IMR-90 (cell line): ENCODE measurements at regions not wholly inside any gene's neighbourhood (a gene's known extent, or its start where the extent isn't known, plus 50 kb on each side); places are given as distances from the start of the nearest gene placed in this dataset.

Experiments
- ATAC-seq: fragments of 200-7000 bp; cut with Tn5 transposase; 2 replicates; pipeline ENCODE4 v1.9.1; 2020; ENCODE audit warnings: low read depth, mild to moderate bottlenecking, moderate library complexity
- BruUV-seq: library from RNA; stranded (reverse); fragments of 400-500 nt; replicated peaks from 2 replicates; lab custom pipeline; 2021; lab: Mats Ljungman, UMichigan
- CTCF ChIA-PET: fragments of 300-600 bp; formaldehyde crosslinking; extraction: SDS; loops from one replicate; lab custom pipeline; 2021; ENCODE audit warnings: antibody characterized with exemption; lab: Yijun Ruan, JAX
- POLR2A ChIA-PET: fragments of 300-600 bp; sonication (Branson Sonifier 250); formaldehyde crosslinking; loops from one replicate; lab custom pipeline; 2022; ENCODE audit warnings: antibody characterized with exemption; ENCODE audit not compliant: unreplicated experiment; lab: Charles Lee
- DNase-seq: peaks from one replicate; pipeline ENCODE4 v3.0.0; 2013
- H2AFZ ChIP-seq: replicated peaks from 2 replicates; pipeline ENCODE3; 2013; ENCODE audit warnings: low read length, mild to moderate bottlenecking; ENCODE audit not compliant: poor library complexity
- H2AK5ac ChIP-seq: 2 replicates; pipeline ENCODE4 v1.6.1; 2013; ENCODE audit warnings: low read depth, low read length, inconsistent platforms
- H2AK9ac ChIP-seq: replicated peaks from 2 replicates; pipeline ENCODE3; 2013; ENCODE audit warnings: mild to moderate bottlenecking, low read depth, low read length, moderate library complexity; ENCODE audit not compliant: poor library complexity
- H2BK120ac ChIP-seq: 2 replicates; pipeline ENCODE4 v1.6.1; 2013; ENCODE audit warnings: low read depth, low read length, inconsistent platforms
- H2BK15ac ChIP-seq: 3 replicates; pipeline ENCODE4 v1.6.1; 2013; ENCODE audit warnings: low read depth, low read length, inconsistent platforms
- H2BK20ac ChIP-seq: 2 replicates; pipeline ENCODE4 v1.6.1; 2013; ENCODE audit warnings: low read depth, mild to moderate bottlenecking, inconsistent platforms, low read length, moderate library complexity
- H2BK5ac ChIP-seq: 2 replicates; pipeline ENCODE4 v1.6.1; 2013; ENCODE audit warnings: mild to moderate bottlenecking, low read depth, low read length, inconsistent platforms; ENCODE audit not compliant: poor library complexity, severe bottlenecking
- H3K14ac ChIP-seq: replicated peaks from 2 replicates; pipeline ENCODE4 v1.6.1; 2013; ENCODE audit warnings: low read depth, low read length, inconsistent platforms
- H3K18ac ChIP-seq: 2 replicates; pipeline ENCODE4 v1.6.1; 2013; ENCODE audit warnings: low read depth, low read length, control low read depth
- H3K23ac ChIP-seq: 2 replicates; pipeline ENCODE4 v1.6.1; 2013; ENCODE audit warnings: low read depth, low read length, inconsistent platforms
- H3K27ac ChIP-seq: 2 replicates; pipeline ENCODE4 v1.5.1; 2013; ENCODE audit warnings: mild to moderate bottlenecking, control low read depth, low read length; ENCODE audit not compliant: insufficient read depth
- H3K27me3 ChIP-seq: 2 replicates; pipeline ENCODE4 v1.6.1; 2013; ENCODE audit warnings: low read length; ENCODE audit not compliant: control insufficient read depth, insufficient read depth
- H3K36me3 ChIP-seq: 2 replicates; pipeline ENCODE4 v1.6.1; 2013; ENCODE audit warnings: low read length, mixed read lengths; ENCODE audit not compliant: control insufficient read depth, insufficient read depth
- H3K4ac ChIP-seq: 2 replicates; pipeline ENCODE4 v1.6.1; 2013; ENCODE audit warnings: low read depth, low read length, inconsistent platforms
- H3K4me1 ChIP-seq: 2 replicates; pipeline ENCODE4 v1.6.1; 2013; ENCODE audit warnings: low read length, mixed read lengths; ENCODE audit not compliant: control insufficient read depth, insufficient read depth
- H3K4me2 ChIP-seq: 2 replicates; pipeline ENCODE4 v1.6.1; 2013; ENCODE audit warnings: low read depth, mild to moderate bottlenecking, control low read depth, low read length, moderate library complexity
- H3K4me3 ChIP-seq: 2 replicates; pipeline ENCODE4 v1.5.1; 2013; ENCODE audit warnings: low read depth, mild to moderate bottlenecking, control low read depth, low read length, moderate library complexity; ENCODE audit not compliant: insufficient read depth
- H3K56ac ChIP-seq: 2 replicates; pipeline ENCODE4 v1.6.1; 2013; ENCODE audit warnings: low read length, inconsistent platforms; ENCODE audit not compliant: insufficient read depth; ENCODE audit errors: extremely low read depth
- H3K79me1 ChIP-seq, 2 experiments: 2 replicates each; pipeline ENCODE4 v1.6.1; 2013; ENCODE audit warnings: low read length in 2 of 2, inconsistent platforms in 1 of 2, low read depth in 1 of 2
- H3K9ac ChIP-seq: 2 replicates; pipeline ENCODE4 v1.6.1; 2013; ENCODE audit warnings: low read depth, low read length, control low read depth
- H3K9me1 ChIP-seq: 2 replicates; pipeline ENCODE4 v1.6.1; 2013; ENCODE audit warnings: low read length, inconsistent platforms; ENCODE audit not compliant: insufficient read depth
- H3K9me3 ChIP-seq: 2 replicates; pipeline ENCODE4 v1.6.1; 2013; ENCODE audit warnings: low read length; ENCODE audit not compliant: control insufficient read depth, insufficient read depth
- H4K20me1 ChIP-seq: 2 replicates; pipeline ENCODE4 v1.6.1; 2013; ENCODE audit warnings: low read length, inconsistent platforms; ENCODE audit not compliant: insufficient read depth
- H4K5ac ChIP-seq: 2 replicates; pipeline ENCODE4 v1.6.1; 2013; ENCODE audit warnings: mild to moderate bottlenecking, low read depth, low read length, control low read depth
- H4K8ac ChIP-seq, 2 experiments: 2 replicates each; pipeline ENCODE4 v1.6.1; 2013; ENCODE audit warnings: low read depth in 2 of 2, low read length in 2 of 2, control low read depth in 1 of 2, inconsistent platforms in 1 of 2
- H4K91ac ChIP-seq: 2 replicates; pipeline ENCODE4 v1.6.1; 2013; ENCODE audit warnings: low read depth, low read length, inconsistent platforms; ENCODE audit not compliant: insufficient read depth
- CEBPB ChIP-seq: IDR thresholded peaks from 2 replicates; pipeline ENCODE4 v1.6.1; 2012; ENCODE audit warnings: low read depth, low read length, improper control_type of control experiment
- CHD1 ChIP-seq: IDR thresholded peaks from 2 replicates; pipeline ENCODE4 v1.6.1; 2012; ENCODE audit warnings: low read depth, low read length, improper control_type of control experiment
- FOS ChIP-seq: fragments of 150-350 bp; IDR thresholded peaks from 2 replicates; pipeline ENCODE4 v1.6.1; 2016; ENCODE audit warnings: low read depth, low read length
- MAZ ChIP-seq: IDR thresholded peaks from 2 replicates; pipeline ENCODE4 v1.6.1; 2012; ENCODE audit warnings: low read depth, mild to moderate bottlenecking, low read length, improper control_type of control experiment, moderate library complexity, borderline replicate concordance
- MXI1 ChIP-seq: IDR thresholded peaks from 2 replicates; pipeline ENCODE4 v1.6.1; 2012; ENCODE audit warnings: low read depth, mild to moderate bottlenecking, low read length, moderate library complexity, borderline replicate concordance
- POLR2A ChIP-seq: IDR thresholded peaks from 2 replicates; pipeline ENCODE4 v1.6.1; 2012; ENCODE audit warnings: mild to moderate bottlenecking, low read depth, low read length
- RAD21 ChIP-seq: IDR thresholded peaks from 2 replicates; pipeline ENCODE4 v1.6.1; 2012; ENCODE audit warnings: low read length, improper control_type of control experiment
- SMC3 ChIP-seq: fragments of 150-350 bp; IDR thresholded peaks from 2 replicates; pipeline ENCODE4 v1.6.1; 2016; ENCODE audit warnings: low read depth, mild to moderate bottlenecking, antibody characterized with exemption, low read length, moderate library complexity
- WGBS, 2 experiments: methylation state at CpG; one replicate each; pipeline versions ENCODE4 v1.1.5 to v1.1.7; 2013; ENCODE audit warnings: missing lambda C conversion rate in 2 of 2; ENCODE audit not compliant: insufficient read length in 1 of 2; ENCODE audit errors: extremely low coverage in 2 of 2; 5-methylcytosine and 5-hydroxymethylcytosine counted together
- dilution Hi-C: fragments of 300-500 bp; cut with HindIII; formaldehyde crosslinking; loops from one replicate; pipeline ENCODE4 v1.14.3; 2018; ENCODE audit warnings: low sequenced_read_pairs; ENCODE audit not compliant: unreplicated experiment
- in situ Hi-C: fragments of 300-500 bp; cut with MboI; formaldehyde crosslinking; loops from 3 replicates; pipeline ENCODE4 v1.14.3; 2019; ENCODE audit warnings: low sequenced_read_pairs, inconsistent platforms, mixed read lengths
- intact Hi-C: fragments of 100-400 bp; cut with micrococcal nuclease; formaldehyde crosslinking; loops from 2 replicates; pipeline ENCODE4 v1.10.0; 2022
- TF ChIP-seq, protein P1 (sequence below): conservative IDR thresholded peaks from 2 replicates; pipeline ENCODE4 v1.5.1; 2012; ENCODE audit warnings: mild to moderate bottlenecking, low read depth, low read length, improper control_type of control experiment
- TF ChIP-seq, protein P2 (sequence below): fragments of 150-350 bp; IDR thresholded peaks from 2 replicates; pipeline ENCODE4 v1.6.1; 2016; ENCODE audit warnings: low read depth, mild to moderate bottlenecking, low read length, moderate library complexity, borderline replicate concordance
- TF ChIP-seq, protein P3 (sequence below): fragments of 150-350 bp; IDR thresholded peaks from 2 replicates; pipeline ENCODE4 v1.6.1; 2017; ENCODE audit warnings: mild to moderate bottlenecking, antibody characterized with exemption, low read length, low read depth

DNA sequence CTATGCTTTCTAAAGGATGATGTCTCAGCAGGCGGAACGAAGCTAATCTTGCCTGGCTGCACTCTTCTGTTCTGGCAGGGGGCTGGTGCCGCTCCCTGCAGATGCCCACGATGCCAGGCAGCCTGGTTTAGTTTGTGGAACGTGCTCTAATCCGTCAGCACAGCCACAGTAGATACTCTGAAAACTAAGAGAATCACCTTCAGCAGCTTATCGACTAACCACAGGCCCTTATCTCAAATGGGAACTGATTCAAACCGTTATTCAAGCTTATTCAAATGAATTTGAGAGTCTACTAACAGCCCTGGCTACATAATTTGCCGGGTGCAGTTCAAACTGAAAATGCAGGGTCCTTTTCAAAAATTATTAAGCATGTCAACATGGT is 246.6 kb upstream of the ANKRD55 start:
- Histone ChIP-seq H3K27ac (peak overlapping the region; percentile 58; the same call in 1 of the 2 replicates), H3K9me1 (peaks cover 25% of the 10 kb centered on the region), H4K8ac (peak overlapping the region; percentile 65 to 86; a peak in 3 of 4 replicates), H2AK5ac (peak overlapping the region; percentile 27; the same call in 1 of the 2 replicates), H3K4me1 (peaks cover 29% of the 10 kb centered on the region), H3K9me3 (no peaks in the 10 kb centered on the region), H3K79me1 (peaks cover 0 to 4% of the 10 kb centered on the region in 2 experiments; a peak in 1 of 4 replicates), H2BK15ac (peak overlapping the region; percentile 85; the same call in 2 of the 3 replicates), H3K23ac (peak overlapping the region; percentile 69), H2BK5ac (no peak overlapping the region), H3K27me3 (no peaks in the 10 kb centered on the region), H3K56ac (no peak overlapping the region), H3K36me3 (no peaks in the 10 kb centered on the region), H3K4me2 (peak overlapping the region; percentile 77; the same call in 1 of the 2 replicates), H3K4me3 (no peak overlapping the region), H3K14ac (peak overlapping the region; percentile 89), H3K4ac (peak overlapping the region; percentile 82), H3K18ac (peak overlapping the region; percentile 68), H2BK20ac (peak overlapping the region; percentile 83), H2AK9ac (no peak overlapping the region), H2BK120ac (peak overlapping the region; percentile 97), H4K20me1 (no peaks in the 10 kb centered on the region), H2AFZ (peak overlapping the region; percentile 88), H4K91ac (peak overlapping the region; percentile 94), H4K5ac (peak overlapping the region; percentile 80), H3K9ac (peak overlapping the region; percentile 66; the same call in 1 of the 2 replicates)
- ATAC-seq (no peak), DNase-seq (no peak)
- intact Hi-C loops: loop anchor here (2.0 to 5.0 kb wide), 5 partner anchors 62 to 358 kb away; no protein-coding TSS in a partner anchor
- no TSS peak for BruUV-seq
- POLR2A ChIA-PET: no interaction called here
- dilution Hi-C loops: no loop called here
- TF ChIP-seq MXI1 (no peak), POLR2A (no peak), RAD21 (no peak), CHD1 (no peak), CEBPB (no peak), MAZ (no peak), FOS (no peak), SMC3 (no peak)
- TF ChIP-seq, protein P1, sequence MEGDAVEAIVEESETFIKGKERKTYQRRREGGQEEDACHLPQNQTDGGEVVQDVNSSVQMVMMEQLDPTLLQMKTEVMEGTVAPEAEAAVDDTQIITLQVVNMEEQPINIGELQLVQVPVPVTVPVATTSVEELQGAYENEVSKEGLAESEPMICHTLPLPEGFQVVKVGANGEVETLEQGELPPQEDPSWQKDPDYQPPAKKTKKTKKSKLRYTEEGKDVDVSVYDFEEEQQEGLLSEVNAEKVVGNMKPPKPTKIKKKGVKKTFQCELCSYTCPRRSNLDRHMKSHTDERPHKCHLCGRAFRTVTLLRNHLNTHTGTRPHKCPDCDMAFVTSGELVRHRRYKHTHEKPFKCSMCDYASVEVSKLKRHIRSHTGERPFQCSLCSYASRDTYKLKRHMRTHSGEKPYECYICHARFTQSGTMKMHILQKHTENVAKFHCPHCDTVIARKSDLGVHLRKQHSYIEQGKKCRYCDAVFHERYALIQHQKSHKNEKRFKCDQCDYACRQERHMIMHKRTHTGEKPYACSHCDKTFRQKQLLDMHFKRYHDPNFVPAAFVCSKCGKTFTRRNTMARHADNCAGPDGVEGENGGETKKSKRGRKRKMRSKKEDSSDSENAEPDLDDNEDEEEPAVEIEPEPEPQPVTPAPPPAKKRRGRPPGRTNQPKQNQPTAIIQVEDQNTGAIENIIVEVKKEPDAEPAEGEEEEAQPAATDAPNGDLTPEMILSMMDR: no peak
- TF ChIP-seq, protein P2, sequence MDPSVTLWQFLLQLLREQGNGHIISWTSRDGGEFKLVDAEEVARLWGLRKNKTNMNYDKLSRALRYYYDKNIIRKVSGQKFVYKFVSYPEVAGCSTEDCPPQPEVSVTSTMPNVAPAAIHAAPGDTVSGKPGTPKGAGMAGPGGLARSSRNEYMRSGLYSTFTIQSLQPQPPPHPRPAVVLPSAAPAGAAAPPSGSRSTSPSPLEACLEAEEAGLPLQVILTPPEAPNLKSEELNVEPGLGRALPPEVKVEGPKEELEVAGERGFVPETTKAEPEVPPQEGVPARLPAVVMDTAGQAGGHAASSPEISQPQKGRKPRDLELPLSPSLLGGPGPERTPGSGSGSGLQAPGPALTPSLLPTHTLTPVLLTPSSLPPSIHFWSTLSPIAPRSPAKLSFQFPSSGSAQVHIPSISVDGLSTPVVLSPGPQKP: no peak
- TF ChIP-seq, protein P3, sequence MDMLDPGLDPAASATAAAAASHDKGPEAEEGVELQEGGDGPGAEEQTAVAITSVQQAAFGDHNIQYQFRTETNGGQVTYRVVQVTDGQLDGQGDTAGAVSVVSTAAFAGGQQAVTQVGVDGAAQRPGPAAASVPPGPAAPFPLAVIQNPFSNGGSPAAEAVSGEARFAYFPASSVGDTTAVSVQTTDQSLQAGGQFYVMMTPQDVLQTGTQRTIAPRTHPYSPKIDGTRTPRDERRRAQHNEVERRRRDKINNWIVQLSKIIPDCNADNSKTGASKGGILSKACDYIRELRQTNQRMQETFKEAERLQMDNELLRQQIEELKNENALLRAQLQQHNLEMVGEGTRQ: no peak
- in situ Hi-C loops: no loop called here
- CTCF ChIA-PET: interaction anchor here (0.6 kb wide), 2 partner anchors 17 to 68 kb away, joined by 3 read pairs; no protein-coding TSS in a partner anchor
- 0% methylated on average over 1 of the region's 9 CpGs; no CpG with 5 or more reads in 1 of the 2 experiments for WGBS, 2 experiments
